NCI-H2171 (cell line): ENCODE measurements at regions not wholly inside any gene's neighbourhood (a gene's known extent, or its start where the extent isn't known, plus 50 kb on each side); places are given as distances from the start of the nearest gene placed in this dataset.

Experiments used
- DNase-seq: peaks from one replicate; lab custom pipeline; 2025; lab: John Stamatoyannopoulos, UW

DNA sequence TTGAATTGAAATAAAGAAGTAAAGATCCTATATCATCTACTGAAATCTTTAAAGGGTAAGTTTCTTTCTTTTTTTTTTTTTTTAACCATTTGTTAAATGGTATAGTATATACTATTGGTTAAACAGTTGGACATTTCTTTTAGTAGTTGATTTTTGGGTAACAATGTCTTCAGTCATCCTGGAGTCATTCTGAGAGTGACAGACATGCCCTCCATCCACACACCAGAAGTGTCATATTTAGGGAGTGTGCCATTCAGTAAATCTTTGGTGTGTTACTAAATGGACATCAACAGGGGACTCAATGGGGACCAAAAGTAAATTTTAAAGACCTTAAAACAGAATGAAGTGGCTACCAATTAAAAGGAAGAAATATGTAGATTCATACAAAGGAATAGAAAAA, 50.8 kb upstream of the SLC39A10 start:
- no peak for DNase-seq

- no peak for DNase-seq
These were observed 52.3 kb upstream of the SLC39A10 start for GRCh38 chr2:195604706-195605105.

- no peak for DNase-seq
These were observed 53.0 kb upstream of the SLC39A10 start for GRCh38 chr2:195603998-195604397.

GRCh38 chr2:195603408-195603807, 53.6 kb upstream of the SLC39A10 start:
- DNase-seq = no peak

DNA sequence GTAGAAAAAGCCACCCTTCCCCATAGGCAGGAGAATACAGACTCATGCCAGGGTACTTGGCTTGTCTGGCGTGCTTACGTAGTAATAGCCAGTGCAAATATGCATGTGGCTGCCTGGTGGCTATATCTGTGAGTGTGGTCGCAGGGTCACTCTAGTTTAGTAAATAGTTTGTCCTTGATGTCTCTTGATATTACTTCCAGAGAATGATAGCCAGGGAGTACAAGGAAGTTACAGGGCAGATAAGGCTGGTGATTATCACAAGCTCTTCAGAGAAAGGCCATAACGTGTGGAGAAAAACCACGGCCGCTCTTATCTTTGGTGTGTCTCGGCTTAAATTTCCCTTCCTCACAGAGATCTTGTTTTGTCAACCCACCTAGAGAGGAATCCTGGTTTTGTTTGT, 54.3 kb upstream of the SLC39A10 start:
- no peak for DNase-seq

DNA sequence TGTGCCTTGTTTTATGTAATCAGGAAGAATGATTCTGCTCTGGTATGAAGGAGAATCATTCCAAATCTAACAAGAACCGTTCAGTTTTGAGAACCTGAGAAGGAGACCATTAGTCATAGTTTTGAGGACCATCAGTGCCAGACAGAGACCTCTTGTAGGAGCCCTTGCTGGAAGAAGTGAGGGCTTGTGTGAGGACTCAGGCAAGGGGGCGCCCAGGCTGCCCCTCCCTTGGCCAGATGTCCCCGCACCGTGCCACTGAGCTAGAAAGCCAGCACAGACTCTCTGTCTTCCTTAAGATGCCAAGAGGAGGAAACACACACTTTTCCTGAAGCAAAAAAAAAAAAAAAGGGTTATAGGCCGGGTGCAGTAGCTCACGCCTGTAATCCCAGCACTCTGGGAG, 55.7 kb upstream of the SLC39A10 start:
- no peak for DNase-seq

DNA sequence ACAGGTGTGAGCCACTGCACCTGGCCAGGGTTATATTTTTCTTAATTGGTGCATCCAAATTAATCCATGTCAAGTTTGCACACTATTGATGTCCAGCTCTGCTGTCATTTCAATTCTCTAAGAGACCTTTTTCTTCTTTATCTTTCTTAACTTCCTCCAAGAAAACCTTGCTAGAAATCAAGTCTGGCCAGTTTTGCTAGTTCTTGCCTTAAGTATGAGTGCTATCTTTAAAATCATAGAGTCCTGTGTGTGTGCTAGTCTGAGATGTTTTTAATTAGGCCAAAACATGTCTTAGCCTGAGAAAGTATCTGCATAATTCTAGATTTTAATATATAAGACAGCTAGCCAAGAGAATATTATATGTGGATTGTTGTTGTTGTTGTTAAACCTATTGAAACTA, 56.2 kb upstream of the SLC39A10 start:
- no peak for DNase-seq

GRCh38 chr2:195596840-195597239, 60.2 kb upstream of the SLC39A10 start:
- no peak for DNase-seq

- DNase-seq = no peak
These were observed 61.2 kb upstream of the SLC39A10 start for GRCh38 chr2:195595825-195596224.

- no peak for DNase-seq
These were observed 61.9 kb upstream of the SLC39A10 start for GRCh38 chr2:195594919-195595694.

GRCh38 chr2:195594248-195594647, 62.8 kb upstream of the SLC39A10 start:
- no peak for DNase-seq

DNA sequence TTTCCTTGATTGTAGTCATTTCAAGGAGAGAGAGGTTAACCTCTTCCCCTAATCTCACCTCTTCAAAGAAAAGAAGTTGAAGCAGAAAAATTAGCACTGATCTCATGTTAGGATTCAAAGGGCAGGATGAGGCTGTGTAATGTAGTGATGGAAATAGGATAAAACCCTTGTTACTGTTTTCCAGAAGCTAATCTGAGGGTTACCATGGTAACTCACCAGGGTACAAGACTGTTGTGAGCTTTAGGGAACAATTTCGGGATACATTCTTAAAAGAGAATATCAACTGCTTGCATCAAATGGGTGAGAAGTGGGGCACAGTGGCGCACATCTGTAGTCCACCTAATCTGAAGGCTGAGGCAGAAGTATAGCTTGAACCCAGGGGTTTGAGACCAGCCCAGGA, 64.9 kb upstream of the SLC39A10 start:
- DNase-seq = no peak

DNA sequence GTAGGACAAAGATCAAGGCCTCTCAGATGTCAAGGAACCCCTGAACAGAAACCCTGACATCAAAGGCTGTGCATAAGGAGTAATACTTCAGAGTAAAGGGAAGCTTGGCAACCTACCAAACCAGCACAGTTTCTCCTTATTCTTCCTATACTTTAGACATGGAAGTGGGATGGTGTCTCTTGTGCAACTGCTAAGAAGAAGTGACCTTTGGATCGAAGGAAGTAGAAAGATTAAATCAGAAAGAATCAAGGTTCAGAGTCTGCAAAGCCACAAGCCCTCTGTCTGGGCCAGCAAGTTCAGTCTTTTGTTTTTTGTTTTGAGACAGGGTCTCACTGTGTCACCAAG, 66.2 kb upstream of the SLC39A10 start:
- no peak for DNase-seq

GRCh38 chr2:195590199-195590860, 66.7 kb upstream of the SLC39A10 start:
- DNase-seq = no peak

DNA sequence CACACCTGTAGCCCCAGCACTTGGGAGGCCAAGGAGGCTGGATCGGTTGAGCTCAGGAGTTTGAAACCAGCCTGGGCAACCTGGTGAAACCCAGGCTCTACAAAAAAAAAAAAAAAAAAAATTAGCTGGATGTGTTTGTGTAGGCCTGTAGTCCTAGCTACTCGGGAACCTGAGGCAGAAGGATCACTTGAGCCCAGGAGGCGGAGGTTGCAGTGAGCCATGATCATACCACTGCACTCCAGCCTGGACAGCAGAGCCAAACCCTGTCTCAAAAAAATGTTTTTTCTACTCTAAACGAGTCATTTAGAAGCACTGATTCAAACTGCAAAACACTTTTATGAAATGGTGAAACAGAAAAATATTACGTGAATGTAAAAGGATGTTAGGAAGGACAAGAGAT, 69.1 kb upstream of the SLC39A10 start:
- DNase-seq = no peak

GRCh38 chr2:195586062-195586714, 70.8 kb upstream of the SLC39A10 start:
- no peak for DNase-seq

- DNase-seq = no peak
These were observed 74.8 kb upstream of the SLC39A10 start for GRCh38 chr2:195582188-195582587.

GRCh38 chr2:195579776-195580555, 77.1 kb upstream of the SLC39A10 start:
- DNase-seq = no peak

DNA sequence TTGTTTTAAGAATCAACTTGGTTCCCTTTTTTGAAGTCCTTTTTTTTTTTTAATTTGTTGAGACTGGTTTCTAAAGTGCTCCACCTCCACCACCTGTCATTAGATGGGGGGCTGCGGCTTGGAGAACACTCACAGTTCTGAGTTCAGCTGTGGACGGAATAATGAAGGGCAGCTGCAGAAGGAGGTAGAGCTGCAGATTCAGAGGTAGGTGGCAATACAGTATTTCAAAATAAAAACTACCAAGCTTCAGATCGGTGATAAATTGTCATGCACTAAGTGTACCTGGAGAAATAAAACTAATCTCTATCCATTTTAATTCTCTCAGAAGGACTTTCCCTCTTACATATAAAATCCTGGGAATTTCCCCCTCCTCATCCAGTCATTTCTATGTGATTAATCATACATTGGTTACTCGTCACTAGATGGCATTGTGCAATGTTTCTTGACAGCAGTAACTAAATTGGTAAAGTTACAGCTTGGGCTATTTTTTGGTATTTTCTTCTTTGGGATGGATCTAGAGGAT, 81.1 kb upstream of the SLC39A10 start:
- DNase-seq = peak; percentile 39

GRCh38 chr2:195575016-195575415, 82.0 kb upstream of the SLC39A10 start:
- no peak for DNase-seq

- DNase-seq = no peak
These were observed 82.7 kb upstream of the SLC39A10 start for GRCh38 chr2:195574312-195574711.
